Stimulated activated naive CD8-positive, alpha-beta T cell treated with anti-CD3 and anti-CD28 coated beads, Interleukin-15, amount 100 ng/mL, for 72 hours (primary cell): ENCODE measurements at regions not wholly inside any gene's neighbourhood (a gene's known extent, or its start where the extent isn't known, plus 50 kb on each side); places are given as distances from the start of the nearest gene placed in this dataset.

ENCODE experiments used
- ATAC-seq: fragments of 150-1000 bp; cut with Tn5 transposase; 2 replicates; pipeline ENCODE4 v1.10.0; 2021; ENCODE audit warnings: mild to moderate bottlenecking, moderate library complexity
- DNase-seq, 2 donors: peaks; one replicate each; pipeline ENCODE4 v3.0.0; 2021 to 2022
- H3K27ac Mint-ChIP-seq, 2 donors: one replicate each; pipeline ENCODE4 v1.8.0; 2022; ENCODE audit warnings: mild to moderate bottlenecking in 2 of 2, mixed read lengths in 2 of 2, moderate library complexity in 2 of 2
- H3K27me3 Mint-ChIP-seq: one replicate; pipeline ENCODE4 v1.8.0; 2022; ENCODE audit warnings: mixed read lengths
- H3K4me1 Mint-ChIP-seq: one replicate; pipeline ENCODE4 v1.8.0; 2022; ENCODE audit warnings: mild to moderate bottlenecking, mixed read lengths
- H3K4me3 Mint-ChIP-seq, 2 donors: one replicate each; pipeline ENCODE4 v1.8.0; 2022; ENCODE audit warnings: mild to moderate bottlenecking in 2 of 2, mixed read lengths in 2 of 2, moderate library complexity in 1 of 2
- H3K9me3 Mint-ChIP-seq, 2 donors: one replicate each; pipeline ENCODE4 v1.8.0; 2022; ENCODE audit warnings: mixed read lengths in 2 of 2

DNA sequence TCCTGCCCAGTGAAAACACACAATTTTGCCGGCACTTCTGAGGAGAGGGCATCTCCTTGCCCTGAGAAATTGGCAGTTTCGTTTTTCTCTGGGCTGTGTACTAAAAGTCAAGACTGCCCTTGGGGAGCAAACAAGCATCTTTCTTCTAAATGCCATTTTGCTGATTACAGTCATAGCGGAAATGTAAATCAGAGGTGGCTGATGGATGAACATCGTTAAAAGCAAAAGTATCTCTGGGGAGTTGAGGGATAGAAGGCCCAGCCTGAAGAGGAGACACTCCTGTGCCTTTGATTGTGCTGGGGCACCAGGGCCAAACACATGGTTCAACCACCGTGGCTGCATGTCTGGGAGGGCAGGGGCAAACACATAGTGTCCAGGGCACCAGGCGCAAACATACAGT lies 49.8 kb downstream of the ABCC12 start:
- Mint-ChIP-seq H3K27ac (no peak overlapping the region), H3K27me3 (peaks cover 25% of the 10 kb centered on the region), H3K4me1 (peaks cover 1% of the 10 kb centered on the region), H3K9me3 (no peaks in the 10 kb centered on the region), H3K4me3 (no peak overlapping the region)
- no peak for DNase-seq
- no peak for ATAC-seq

DNA sequence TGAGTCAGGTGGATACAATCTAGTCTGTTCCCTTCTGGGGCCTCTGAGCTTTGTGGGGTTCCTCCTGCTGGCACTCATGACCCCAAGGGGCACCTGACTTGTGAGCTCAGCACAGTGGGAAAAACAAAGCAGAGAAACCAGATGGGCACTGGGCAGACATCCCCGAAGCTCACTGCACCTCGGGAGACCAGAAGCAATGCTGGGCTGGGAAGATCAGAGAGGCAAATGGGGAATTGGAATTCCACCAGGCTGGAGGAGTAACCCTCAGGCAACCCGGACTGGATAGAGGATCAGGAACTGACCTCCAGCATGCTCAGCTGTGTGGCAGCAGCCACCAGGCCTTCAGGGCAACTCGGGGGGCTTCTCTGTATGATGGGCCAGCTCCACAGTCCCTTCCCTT lies 50.3 kb downstream of the ABCC12 start:
- no peak for DNase-seq
- Mint-ChIP-seq H3K9me3 (no peaks in the 10 kb centered on the region), H3K4me3 (no peak overlapping the region), H3K27me3 (peaks cover 25% of the 10 kb centered on the region), H3K4me1 (peaks cover 5% of the 10 kb centered on the region), H3K27ac (no peak overlapping the region)
- ATAC-seq = no peak

DNA sequence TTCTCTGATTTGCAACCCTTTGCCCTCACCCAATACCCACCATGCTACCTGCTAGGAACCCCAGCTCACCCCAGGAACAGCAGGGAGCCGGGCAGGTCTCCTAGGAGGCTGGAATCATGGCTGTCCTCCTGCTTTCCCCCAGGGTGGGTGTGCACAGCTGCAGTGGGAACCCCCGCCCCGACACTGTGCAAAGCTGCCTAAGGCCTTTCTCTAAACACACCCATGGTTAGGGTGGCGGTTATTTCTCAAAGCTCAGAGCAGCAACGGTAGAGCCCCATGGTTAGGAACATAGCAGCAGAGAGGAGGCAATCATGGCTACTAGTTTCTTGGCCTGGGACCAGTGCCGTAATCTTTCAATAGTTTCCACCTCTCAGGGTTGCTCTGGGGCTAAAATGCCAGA lies 52.2 kb downstream of the ABCC12 start:
- Mint-ChIP-seq H3K27ac (no peak overlapping the region), H3K9me3 (no peaks in the 10 kb centered on the region), H3K4me1 (peaks cover 5% of the 10 kb centered on the region), H3K27me3 (peaks cover 25% of the 10 kb centered on the region), H3K4me3 (no peak overlapping the region)
- DNase-seq (no peak), ATAC-seq (no peak)

DNA sequence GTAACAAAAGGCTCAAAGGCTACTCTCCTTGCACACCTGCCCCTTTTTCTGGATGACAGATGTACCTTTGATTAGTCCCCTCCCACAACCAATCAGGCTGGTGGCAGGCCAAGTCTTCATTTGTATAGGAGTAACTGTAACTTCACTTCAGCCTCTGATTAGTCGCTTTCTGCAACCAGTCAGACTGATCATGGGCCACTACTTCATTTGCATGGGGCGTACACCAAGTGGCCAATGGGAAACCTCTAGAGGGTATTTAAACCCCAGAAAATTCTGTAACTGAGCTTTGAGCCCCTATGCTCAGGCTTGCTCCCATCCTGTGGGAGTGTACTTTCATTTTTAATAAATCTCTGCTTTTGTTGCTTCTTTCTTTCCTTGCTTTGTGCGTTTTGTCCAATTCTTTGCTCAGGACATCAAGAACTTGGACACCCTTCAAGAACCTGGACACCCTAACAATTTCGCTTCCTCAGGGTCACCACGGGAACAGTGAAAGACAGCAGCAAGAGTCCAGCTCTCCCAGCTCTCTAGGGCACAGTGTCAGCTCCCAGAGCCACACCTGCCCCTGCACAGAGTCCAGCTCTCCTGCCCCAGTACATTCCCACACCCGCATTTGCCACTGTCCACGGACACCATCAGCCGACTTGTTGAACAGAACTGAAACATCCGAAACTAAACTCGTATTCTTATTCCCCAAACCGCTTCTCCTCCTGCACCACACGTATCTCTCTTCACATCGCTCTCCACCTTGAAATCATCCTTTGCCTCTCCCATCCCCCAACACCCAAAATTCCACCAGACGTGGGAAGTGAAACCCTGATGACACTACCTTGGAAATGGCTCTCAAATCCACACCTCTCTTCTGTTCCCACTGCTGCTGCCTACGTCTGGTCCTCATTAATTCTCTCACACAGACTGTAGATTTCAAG lies 53.4 kb downstream of the ABCC12 start:
- DNase-seq (no peak), ATAC-seq (no peak)
- Mint-ChIP-seq H3K27ac (no peak overlapping the region), H3K4me3 (no peak overlapping the region), H3K27me3 (peaks cover 23% of the 10 kb centered on the region), H3K9me3 (no peaks in the 10 kb centered on the region), H3K4me1 (peaks cover 5% of the 10 kb centered on the region)

DNA sequence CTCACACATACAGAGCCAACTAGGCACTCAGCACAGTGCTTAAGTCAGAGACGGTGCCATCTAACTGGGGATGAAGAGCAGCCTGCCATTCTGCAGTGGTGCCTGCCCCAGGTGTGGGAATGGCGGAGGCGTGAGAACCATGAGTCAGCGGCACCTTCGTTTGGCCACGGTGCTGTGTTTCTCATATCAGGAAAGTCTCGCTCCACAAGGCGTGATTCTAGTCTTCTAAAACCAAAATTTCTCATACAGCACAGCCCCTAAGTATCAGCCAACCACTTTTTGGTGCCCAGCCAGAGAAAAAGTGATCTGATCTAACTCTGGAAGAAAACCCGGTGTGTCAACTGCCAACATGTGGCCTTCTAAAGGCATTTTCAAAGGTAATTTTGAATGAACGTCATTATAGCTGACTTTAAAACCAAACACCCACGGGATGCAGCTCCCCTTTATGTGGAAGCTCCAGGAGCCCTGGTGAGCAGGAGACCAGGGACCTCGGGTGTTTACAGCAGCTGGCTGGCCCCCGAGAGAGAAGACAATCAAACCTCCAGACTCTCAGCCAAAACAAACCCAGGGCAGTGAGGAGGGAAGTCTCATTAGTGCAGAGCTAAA lies 54.6 kb downstream of the ABCC12 start:
- ATAC-seq (no peak), DNase-seq (no peak)
- Mint-ChIP-seq H3K27me3 (peaks cover 17% of the 10 kb centered on the region), H3K27ac (no peak overlapping the region), H3K4me1 (peaks cover 5% of the 10 kb centered on the region), H3K9me3 (no peaks in the 10 kb centered on the region), H3K4me3 (no peak overlapping the region)

DNA sequence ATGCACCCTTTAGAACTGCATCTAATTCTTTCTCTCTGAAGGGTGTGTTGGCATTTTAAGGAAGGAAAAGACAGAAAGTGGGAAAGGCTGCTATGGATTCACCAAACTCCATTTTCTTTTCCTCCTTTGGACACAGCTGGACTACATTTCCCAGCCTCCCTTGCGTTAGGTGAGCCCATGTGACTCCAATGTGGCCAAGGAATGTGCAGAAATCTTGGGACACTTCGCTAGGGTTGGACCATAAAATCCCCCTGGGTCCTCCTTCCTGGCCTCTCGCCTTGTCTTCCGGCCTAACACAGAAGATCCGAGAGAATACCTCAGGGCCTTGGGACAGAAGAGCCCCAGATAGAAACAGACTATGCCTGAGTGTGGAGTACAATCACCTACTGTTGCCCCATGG lies 56.3 kb downstream of the ABCC12 start:
- no peak for ATAC-seq
- no peak for DNase-seq

DNA sequence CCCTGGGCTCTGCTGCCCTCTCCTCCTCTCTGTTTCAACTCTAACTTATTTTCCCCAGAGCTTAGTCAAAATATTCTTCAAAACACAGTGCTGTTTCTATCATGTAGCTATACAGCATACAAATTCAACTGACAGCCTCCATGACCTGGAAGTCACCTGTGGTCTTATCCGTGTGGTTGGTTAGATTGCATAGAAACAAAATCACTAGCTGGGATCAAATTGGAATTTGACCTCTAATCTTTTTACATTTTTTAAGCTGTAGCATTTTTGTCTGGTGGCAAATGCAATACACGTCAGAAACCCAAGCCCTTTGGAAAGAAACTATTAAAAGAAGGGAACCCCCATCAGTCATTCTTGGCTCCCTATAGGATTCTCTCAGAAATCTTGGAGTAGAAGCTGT lies 57.3 kb downstream of the ABCC12 start:
- Mint-ChIP-seq H3K27ac (no peak overlapping the region), H3K9me3 (no peaks in the 10 kb centered on the region), H3K4me1 (peaks cover 5% of the 10 kb centered on the region), H3K4me3 (no peak overlapping the region), H3K27me3 (peaks cover 12% of the 10 kb centered on the region)
- ATAC-seq (no peak), DNase-seq (no peak)

More for the DNA sequence above, 56.3 kb downstream of the ABCC12 start:
- Mint-ChIP-seq H3K27me3 (peaks cover 17% of the 10 kb centered on the region), H3K9me3 (no peaks in the 10 kb centered on the region), H3K4me1 (peaks cover 5% of the 10 kb centered on the region), H3K4me3 (no peak overlapping the region), H3K27ac (no peak overlapping the region)

DNA sequence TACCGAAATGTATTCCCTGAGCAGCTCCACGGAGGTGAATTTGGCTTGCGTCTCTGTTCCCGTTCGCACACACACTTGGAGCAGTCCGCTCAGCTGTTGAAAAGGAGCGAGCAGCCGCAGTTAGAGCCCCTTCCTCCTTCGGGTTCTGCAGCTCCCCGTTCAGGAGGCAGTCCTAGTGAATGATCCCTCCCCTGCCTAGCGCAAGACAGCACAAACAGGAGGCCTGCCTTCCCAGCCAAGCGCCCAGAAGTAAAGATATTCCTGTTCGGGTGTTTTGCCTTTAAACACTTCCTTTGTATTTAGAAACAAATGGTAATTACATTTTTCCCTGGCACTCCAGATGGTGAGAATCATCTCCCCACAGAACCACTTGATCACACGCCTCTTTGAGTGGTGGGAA lies 64.7 kb downstream of the ABCC12 start:
- Mint-ChIP-seq H3K27ac (no peak overlapping the region), H3K27me3 (peaks cover 20% of the 10 kb centered on the region), H3K4me3 (no peak overlapping the region), H3K9me3 (no peaks in the 10 kb centered on the region), H3K4me1 (no peaks in the 10 kb centered on the region)
- DNase-seq = no peak
- no peak for ATAC-seq

DNA sequence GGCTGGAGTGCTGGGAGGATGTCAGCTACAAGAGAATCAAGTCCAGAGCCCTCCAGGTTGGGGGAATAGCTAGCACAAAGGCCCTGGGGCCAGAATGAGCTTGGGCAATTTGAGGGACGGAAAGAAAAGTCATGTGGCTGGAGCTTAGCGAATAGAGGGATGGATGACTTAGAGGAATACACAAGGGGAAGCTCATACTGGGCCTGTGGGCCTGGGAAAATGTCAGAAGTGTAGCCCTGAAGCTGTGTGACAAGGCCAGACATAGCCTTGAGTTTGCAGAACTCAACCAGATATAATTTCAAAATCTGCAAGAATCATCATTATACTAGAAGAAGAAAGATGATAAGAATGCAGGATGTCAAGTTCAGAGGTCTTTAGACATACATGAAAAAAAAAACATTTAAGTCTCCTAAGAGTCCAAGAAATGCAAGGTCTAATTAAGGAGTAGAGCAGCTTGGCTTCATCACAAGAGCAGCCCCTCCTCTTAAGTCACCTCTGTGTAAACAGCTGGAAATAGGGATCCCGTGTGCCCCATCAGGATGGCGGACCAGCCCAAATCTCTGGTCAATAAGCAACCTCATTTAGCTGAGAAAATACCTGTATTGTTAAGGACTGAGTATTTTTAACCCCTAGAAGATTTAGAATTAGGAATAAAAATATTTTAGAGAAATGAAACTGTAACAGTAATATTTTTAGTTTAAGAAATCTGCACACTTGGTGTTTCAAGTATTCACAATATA lies 66.6 kb downstream of the ABCC12 start:
- H3K27me3 Mint-ChIP-seq = peaks cover 20% of the 10 kb centered on the region
- no peak for ATAC-seq
- no peak for DNase-seq

DNA sequence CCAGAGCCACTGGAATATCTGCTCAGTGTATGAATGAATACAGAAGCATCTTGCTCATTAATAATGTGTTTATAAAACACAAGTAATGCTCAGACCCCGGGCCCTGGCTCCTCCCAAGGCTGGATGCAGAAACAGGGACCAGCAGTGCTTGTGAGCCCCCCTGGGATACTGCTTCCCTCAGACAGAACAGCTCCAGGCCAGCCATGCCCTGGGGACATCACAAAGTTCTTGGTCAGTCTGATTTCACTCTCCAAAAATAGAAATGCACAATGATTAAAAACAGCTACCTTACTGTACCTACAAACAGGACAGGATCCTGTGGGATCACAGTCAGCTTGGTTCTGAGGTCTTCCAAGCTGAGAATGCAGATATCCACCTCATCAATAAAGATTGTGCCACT lies 68.2 kb downstream of the ABCC12 start:
- Mint-ChIP-seq H3K4me3 (no peak overlapping the region), H3K9me3 (no peaks in the 10 kb centered on the region), H3K27ac (no peak overlapping the region), H3K27me3 (peaks cover 26% of the 10 kb centered on the region), H3K4me1 (no peaks in the 10 kb centered on the region)
- DNase-seq (no peak), ATAC-seq (no peak)

More for the DNA sequence above, 66.6 kb downstream of the ABCC12 start:
- no peak overlapping the region for H3K27ac Mint-ChIP-seq
- no peaks in the 10 kb centered on the region for H3K9me3 Mint-ChIP-seq
- no peaks in the 10 kb centered on the region for H3K4me1 Mint-ChIP-seq
- no peak overlapping the region for H3K4me3 Mint-ChIP-seq

DNA sequence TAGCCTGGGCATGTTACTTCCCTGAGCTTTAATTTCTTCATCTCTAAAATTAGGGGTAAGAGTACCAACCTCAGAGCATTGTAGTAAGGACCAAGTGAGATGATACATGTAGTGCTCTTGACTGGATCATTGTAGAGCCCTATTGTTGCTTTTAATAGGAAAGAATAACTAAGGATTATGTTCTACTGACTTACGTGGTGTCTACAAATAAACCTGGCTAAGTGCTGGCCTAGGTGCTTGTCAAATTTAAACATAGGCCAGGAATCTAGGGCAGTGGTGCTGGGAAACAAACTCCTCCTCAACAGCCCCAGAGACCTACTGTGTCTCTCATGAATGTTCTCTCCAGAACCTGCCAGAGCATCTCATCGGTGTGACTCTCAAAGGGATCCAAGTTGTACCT lies 69.4 kb downstream of the ABCC12 start:
- no peak for ATAC-seq
- no peaks in the 10 kb centered on the region for H3K9me3 Mint-ChIP-seq
- H3K27ac Mint-ChIP-seq = no peak overlapping the region
- H3K27me3 Mint-ChIP-seq = peaks cover 23% of the 10 kb centered on the region
- H3K4me3 Mint-ChIP-seq = no peak overlapping the region
- DNase-seq = no peak
- no peaks in the 10 kb centered on the region for H3K4me1 Mint-ChIP-seq

DNA sequence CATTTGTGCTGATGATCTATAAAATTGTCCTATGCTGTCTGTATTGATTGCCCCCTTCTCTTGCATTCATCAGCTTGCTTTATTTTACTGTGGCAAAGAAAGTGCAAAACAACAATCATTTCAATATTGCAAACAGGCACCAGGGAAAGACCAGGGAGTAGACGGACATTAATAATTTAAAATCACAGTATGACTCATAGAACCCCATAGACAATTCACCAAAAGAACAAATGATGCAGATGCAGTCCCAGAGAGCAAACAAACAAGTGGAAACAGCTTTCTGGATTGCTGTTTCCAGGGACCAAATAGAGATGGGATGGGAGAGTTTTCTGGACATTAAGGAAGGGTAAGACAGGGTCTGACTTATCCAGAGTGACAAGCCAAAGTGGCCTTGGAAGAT lies 70.1 kb downstream of the ABCC12 start:
- H3K4me3 Mint-ChIP-seq = no peak overlapping the region
- no peak overlapping the region for H3K27ac Mint-ChIP-seq
- no peaks in the 10 kb centered on the region for H3K9me3 Mint-ChIP-seq
- H3K27me3 Mint-ChIP-seq = peaks cover 16% of the 10 kb centered on the region
- no peak for DNase-seq
- no peaks in the 10 kb centered on the region for H3K4me1 Mint-ChIP-seq
- no peak for ATAC-seq

DNA sequence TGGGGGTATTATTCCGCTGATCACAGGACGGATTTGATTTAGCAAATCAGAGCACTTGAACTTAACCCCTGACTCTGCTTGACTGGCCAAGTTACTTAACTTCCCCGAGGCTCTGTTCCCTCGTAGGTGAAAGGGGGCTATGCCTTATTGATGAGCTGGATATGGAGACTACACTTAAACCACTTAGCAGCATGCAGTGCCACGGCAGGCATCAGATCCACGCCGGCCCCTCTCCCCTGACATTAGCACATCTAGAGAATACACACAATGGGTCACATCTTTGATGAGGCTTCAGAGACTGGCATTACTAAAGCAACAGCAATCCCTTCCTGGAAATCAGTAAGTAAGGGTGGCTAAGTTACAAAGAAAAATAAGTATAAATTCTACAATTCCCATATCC lies 71.0 kb downstream of the ABCC12 start:
- H3K27ac Mint-ChIP-seq = no peak overlapping the region
- ATAC-seq (no peak), DNase-seq (no peak)
- H3K4me3 Mint-ChIP-seq = no peak overlapping the region
- H3K9me3 Mint-ChIP-seq = no peaks in the 10 kb centered on the region
- H3K27me3 Mint-ChIP-seq = peaks cover 13% of the 10 kb centered on the region
- no peaks in the 10 kb centered on the region for H3K4me1 Mint-ChIP-seq

DNA sequence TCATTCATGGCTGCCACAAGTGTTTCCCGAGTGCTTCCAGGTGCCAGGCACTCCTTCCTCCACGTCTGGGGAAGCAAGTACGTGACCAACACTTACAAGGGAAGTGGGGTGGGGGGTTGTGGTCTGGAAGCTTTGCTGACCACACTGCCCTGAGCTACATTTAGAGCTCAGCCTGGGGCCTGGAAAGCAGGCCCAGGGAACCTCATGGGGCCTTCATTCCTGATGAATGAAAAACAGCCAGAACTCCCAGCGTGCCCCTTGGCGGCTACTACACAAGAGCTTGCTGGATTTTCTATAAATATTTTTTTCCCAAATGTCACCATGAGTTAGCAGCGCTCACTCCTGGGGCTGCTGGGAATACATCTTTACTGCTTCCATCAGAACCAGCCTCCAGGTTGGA lies 73.3 kb downstream of the ABCC12 start:
- Mint-ChIP-seq H3K27me3 (peaks cover 13% of the 10 kb centered on the region), H3K4me1 (no peaks in the 10 kb centered on the region), H3K27ac (peak overlapping the region in 1 of 2 donors; percentile 46), H3K4me3 (no peak overlapping the region), H3K9me3 (no peaks in the 10 kb centered on the region)
- ATAC-seq = no peak
- DNase-seq = no peak

DNA sequence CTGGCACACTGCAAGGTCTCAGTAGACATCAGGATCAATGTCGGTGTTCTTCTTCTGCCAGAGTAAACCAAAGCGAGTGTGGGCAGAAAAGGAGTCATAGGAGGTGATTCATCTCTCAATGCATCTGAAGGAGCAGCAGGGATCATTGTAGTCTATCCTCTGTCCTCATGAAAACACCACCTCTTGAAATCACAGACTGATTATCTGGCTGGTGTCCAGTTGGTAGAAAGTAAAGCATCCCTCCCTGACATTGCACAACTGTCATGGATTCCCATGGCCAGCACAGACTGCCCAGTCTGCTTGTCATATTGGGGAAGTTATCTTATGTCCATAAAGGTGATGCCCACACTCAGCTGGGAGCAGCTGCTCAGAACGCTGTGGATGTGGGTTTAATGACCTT lies 74.1 kb downstream of the ABCC12 start:
- Mint-ChIP-seq H3K4me3 (no peak overlapping the region), H3K27ac (no peak overlapping the region), H3K4me1 (no peaks in the 10 kb centered on the region), H3K27me3 (peaks cover 13% of the 10 kb centered on the region), H3K9me3 (no peaks in the 10 kb centered on the region)
- no peak for ATAC-seq
- no peak for DNase-seq

DNA sequence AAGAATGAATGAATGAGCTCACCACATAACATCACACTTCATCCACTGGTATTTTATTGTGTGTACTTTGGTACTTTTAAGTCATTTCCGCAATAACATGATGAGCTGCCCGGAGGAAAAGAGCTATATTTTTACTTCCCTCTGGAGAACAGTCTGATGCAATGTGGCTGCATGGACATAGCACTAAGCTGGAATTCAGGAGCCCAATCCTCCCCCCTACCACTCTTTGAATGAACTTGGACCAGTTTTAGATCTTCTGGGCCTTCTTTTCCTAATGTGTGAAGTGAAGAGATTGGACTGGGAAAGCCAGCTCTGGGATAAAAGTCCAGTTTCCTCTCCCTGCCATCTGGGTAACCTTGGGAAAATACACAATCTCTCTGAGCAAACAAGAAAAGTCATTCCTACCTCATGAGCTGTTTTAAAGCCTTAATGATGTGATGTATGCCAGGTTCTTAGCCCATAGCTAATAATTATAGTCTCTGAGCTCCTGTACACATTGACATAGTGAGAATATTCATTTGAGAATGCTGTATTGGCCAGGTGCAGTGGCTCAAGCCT lies 79.3 kb downstream of the ABCC12 start:
- no peak overlapping the region for H3K4me3 Mint-ChIP-seq
- H3K4me1 Mint-ChIP-seq = no peaks in the 10 kb centered on the region
- H3K27ac Mint-ChIP-seq = no peak overlapping the region
- ATAC-seq (no peak), DNase-seq (no peak)
- H3K27me3 Mint-ChIP-seq = peaks cover 18% of the 10 kb centered on the region
- no peaks in the 10 kb centered on the region for H3K9me3 Mint-ChIP-seq
